Mucosa of descending colon (tissue), 3 donors: ENCODE measurements at regions not wholly inside any gene's neighbourhood (a gene's known extent, or its start where the extent isn't known, plus 50 kb on each side); places are given as distances from the start of the nearest gene placed in this dataset.
A peak's percentile ranks its signal among the peaks of the same experiment; 100 is the strongest.

Source experiments
- ATAC-seq: fragments of 200-7000 bp; cut with Tn5 transposase; one replicate; pipeline ENCODE4 v1.9.1; 2020; ENCODE audit warnings: mild to moderate bottlenecking, moderate library complexity
- DNase-seq, 3 donors: peaks; one replicate each; pipeline ENCODE4 v3.0.0-alpha.2; 2020
- H3K36me3 ChIP-seq: fragments of 200-600 bp; one replicate; pipeline ENCODE4 v1.8.0; 2021; ENCODE audit warnings: low read depth, mild to moderate bottlenecking
- H3K4me1 ChIP-seq: fragments of 200-600 bp; one replicate; pipeline ENCODE4 v1.8.0; 2021; ENCODE audit warnings: low read depth, mild to moderate bottlenecking
- H3K4me3 ChIP-seq: fragments of 200-600 bp; one replicate; pipeline ENCODE4 v1.8.0; 2021; ENCODE audit warnings: mild to moderate bottlenecking
- H3K9me3 ChIP-seq: fragments of 200-600 bp; one replicate; pipeline ENCODE4 v1.8.0; 2021; ENCODE audit warnings: mild to moderate bottlenecking
- intact Hi-C, 2 donors: fragments of 100-400 bp; cut with DNase I in 1 of 2; cut with micrococcal nuclease in 1 of 2; formaldehyde crosslinking; loops; one replicate each; pipeline versions ENCODE4 v1.11.0 to v1.11.1; 2022; cut with DNase I, micrococcal nuclease
- TF ChIP-seq, protein P1 (sequence below): fragments of 200-600 bp; IDR thresholded peaks from one replicate; pipeline ENCODE4 v1.8.0; 2022; ENCODE audit warnings: antibody characterized with exemption, mild to moderate bottlenecking
- donor health status: DM: no; HTN: no; CAD: no; lungs with moderate emphysema.
- donor health status: DM: no; HTN: no; CAD: no.
- donor health status: DM: no; HTN: yes; CAD: no.

DNA sequence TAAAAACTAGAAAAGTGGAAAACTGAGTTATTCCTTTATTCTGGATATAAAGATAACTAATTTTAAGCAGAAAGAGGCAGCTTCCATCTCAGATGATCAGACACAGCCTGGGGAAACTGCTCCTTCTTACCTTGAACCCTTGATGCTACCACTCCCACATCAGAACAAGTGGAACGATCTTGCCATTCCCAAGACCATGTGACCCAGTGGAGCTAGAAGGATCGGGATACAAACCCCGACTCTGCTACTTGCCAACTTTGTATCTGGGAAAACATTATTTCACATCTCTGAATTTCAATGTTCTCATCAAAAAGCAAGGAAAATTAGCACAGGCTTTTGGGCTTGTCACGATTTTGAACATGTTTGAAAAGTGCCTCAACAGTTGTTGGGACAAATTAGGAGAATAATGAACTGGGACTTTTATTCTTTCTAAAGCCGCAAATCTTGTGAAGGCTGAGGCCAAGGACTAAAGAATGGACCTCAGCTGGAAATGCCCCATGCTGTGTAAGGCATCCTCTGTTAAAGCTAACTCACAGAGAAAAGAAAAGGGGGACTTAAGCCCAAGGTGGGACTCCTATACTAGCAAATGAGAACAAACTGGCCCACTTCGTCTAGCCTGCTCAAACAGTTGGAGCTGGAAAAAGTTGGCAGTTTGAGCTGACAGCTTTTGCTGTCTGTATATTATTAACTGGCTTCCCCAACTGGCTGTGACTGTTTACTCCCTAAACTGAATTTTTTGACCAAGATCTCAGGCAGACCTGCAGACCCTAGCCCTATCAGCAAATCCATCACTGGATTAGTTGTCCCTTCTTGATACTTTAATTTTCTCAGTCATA lies 552.3 kb downstream of the EFNA5 start:
- ATAC-seq (no peak), DNase-seq (no peak)
- Histone ChIP-seq H3K36me3 (no peaks in the 10 kb centered on the region), H3K4me3 (no peak overlapping the region), H3K9me3 (no peaks in the 10 kb centered on the region), H3K4me1 (no peaks in the 10 kb centered on the region)
- intact Hi-C loops: no loop called here
- TF ChIP-seq, protein P1, sequence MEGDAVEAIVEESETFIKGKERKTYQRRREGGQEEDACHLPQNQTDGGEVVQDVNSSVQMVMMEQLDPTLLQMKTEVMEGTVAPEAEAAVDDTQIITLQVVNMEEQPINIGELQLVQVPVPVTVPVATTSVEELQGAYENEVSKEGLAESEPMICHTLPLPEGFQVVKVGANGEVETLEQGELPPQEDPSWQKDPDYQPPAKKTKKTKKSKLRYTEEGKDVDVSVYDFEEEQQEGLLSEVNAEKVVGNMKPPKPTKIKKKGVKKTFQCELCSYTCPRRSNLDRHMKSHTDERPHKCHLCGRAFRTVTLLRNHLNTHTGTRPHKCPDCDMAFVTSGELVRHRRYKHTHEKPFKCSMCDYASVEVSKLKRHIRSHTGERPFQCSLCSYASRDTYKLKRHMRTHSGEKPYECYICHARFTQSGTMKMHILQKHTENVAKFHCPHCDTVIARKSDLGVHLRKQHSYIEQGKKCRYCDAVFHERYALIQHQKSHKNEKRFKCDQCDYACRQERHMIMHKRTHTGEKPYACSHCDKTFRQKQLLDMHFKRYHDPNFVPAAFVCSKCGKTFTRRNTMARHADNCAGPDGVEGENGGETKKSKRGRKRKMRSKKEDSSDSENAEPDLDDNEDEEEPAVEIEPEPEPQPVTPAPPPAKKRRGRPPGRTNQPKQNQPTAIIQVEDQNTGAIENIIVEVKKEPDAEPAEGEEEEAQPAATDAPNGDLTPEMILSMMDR: no peak

DNA sequence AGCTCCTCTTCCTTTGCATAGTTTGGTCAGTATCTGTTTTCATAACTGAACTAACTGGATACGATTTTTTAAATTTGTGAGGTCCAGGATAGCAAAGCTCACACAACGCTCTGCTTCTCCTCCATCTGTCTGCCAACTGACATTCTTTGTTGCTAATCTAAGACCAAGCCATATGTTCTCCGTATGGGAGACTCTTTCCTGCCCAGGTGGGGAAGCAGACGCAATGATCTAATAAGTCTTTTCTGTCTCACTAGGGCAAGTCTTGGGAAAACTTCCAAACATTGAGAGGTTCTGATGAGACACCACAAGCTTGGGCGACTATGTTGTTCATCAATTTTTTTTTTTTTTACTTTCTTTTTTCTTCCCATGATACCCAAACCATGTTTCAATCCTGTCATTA lies 558.5 kb downstream of the EFNA5 start:
- intact Hi-C loops: no loop called here
- Histone ChIP-seq H3K4me1 (no peaks in the 10 kb centered on the region), H3K4me3 (no peak overlapping the region), H3K9me3 (no peaks in the 10 kb centered on the region), H3K36me3 (no peaks in the 10 kb centered on the region)
- no peak for DNase-seq
- TF ChIP-seq, protein P1: no peak
- no peak for ATAC-seq

DNA sequence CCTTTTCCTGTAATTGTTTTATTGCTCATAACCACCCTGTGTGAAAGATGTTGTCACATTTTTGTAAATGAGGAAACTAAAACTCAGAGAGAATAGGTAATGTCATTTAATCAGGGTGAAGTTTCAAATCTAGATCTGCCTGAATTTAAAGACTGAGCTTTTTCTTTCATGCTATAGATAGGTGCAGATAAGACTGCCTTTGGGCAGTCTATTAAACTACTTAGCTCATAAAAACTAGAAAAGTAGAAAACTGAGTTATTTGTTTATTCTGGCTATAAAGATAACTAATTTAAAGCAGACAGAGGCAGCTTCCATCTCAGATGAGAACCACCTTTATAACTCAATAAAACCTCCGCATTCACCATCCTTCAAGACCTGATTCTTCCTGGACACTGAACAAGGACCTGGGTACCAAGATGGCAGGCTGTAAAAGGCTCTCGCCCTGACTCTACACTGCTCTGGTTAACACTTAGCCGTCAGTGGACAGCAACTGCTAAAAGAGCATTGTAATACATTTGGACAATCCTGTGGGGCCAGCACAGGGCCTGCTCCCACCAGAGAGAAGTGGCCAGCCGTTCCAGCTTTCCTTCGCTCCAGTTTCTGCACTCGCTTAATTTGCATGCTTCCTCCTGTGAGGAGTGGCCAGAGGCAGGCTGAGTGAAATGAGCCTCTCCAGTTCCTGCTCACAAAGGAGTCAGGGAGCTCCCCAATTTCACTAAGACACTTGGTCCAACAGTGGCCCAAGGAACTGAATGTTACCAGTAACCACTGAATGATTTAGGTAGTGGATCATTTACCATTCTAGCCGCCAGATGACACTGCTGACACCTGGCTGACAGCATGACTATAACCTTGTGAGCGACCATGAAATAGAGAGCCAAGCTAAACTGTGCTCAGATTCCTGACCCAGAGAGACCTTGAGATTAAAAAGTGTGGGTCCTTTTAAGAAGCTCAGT lies 566.4 kb downstream of the EFNA5 start:
- no peaks in the 10 kb centered on the region for H3K9me3 ChIP-seq
- H3K4me1 ChIP-seq: no peaks in the 10 kb centered on the region
- DNase-seq (peak in 1 of 3 donors; percentile 4), ATAC-seq (peak; percentile 42)
- intact Hi-C loops: no loop called here
- no peak overlapping the region for H3K4me3 ChIP-seq
- TF ChIP-seq, protein P1: no peak
- no peaks in the 10 kb centered on the region for H3K36me3 ChIP-seq

DNA sequence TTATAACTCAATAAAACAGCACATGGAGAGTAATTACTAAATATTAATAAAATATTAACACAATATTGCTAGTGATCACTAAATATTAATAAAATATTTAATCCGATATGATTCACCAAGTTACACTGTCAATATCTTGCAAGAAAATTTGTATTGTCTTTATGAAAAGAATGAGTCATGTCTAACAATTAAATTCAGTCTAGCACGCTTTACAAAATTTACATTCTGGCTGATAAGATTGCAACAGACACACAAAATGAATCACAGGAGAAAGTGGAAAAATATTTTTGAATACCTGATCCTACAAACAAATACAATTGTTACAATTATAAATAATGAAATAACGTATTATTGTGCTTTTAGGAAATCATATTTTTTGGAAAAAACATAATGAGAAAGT lies 567.2 kb downstream of the EFNA5 start:
- no peaks in the 10 kb centered on the region for H3K4me1 ChIP-seq
- ATAC-seq (no peak), DNase-seq (no peak)
- TF ChIP-seq, protein P1: no peak
- intact Hi-C loops: no loop called here
- H3K36me3 ChIP-seq: no peaks in the 10 kb centered on the region
- H3K4me3 ChIP-seq: no peak overlapping the region
- no peaks in the 10 kb centered on the region for H3K9me3 ChIP-seq

DNA sequence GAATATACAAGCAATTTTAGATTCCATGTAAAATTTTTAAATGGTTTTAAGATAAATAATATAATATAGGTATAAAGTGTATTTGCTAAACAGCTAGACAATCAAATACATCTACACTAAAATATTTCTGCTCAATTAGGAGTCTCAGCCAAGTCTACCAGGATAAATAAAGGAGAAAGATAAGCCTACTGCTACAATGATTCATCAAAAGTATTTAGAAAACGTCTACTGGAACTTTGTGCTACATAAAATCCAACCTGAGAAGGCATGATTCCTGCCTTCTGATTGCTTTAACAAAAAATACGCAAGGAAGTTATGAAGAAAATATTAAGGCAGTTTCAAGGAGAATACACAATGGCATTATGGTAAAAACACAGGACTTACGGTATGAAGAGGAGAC lies 570.6 kb downstream of the EFNA5 start:
- Histone ChIP-seq H3K4me3 (no peak overlapping the region), H3K36me3 (no peaks in the 10 kb centered on the region), H3K4me1 (no peaks in the 10 kb centered on the region), H3K9me3 (no peaks in the 10 kb centered on the region)
- TF ChIP-seq, protein P1: no peak
- no peak for DNase-seq
- intact Hi-C loops: no loop called here
- ATAC-seq: no peak
